ENCODE measurements at regions not wholly inside any gene's neighbourhood (a gene's known extent, or its start where the extent isn't known, plus 50 kb on each side); places are given as distances from the start of the nearest gene placed in this dataset.

GRCh38 chr3:18669374-18669773 lies 244.2 kb upstream of the SATB1 start:
- TF ChIP-seq CTCF (IDR thresholded peaks at IDR 0.05): no peak
- no peak for TF ChIP-seq EP300 (IDR thresholded peaks at IDR 0.05)
- TF ChIP-seq POLR2AphosphoS5 (IDR thresholded peaks at IDR 0.05): no peak
- no peak for TF ChIP-seq POLR2A (IDR thresholded peaks at IDR 0.05)

All from suprapubic skin (tissue), 4 donors.